ENCODE measurements at regions not wholly inside any gene's neighbourhood (a gene's known extent, or its start where the extent isn't known, plus 50 kb on each side); places are given as distances from the start of the nearest gene placed in this dataset.

GRCh38 chr11:69940246-69940610 lies 121.0 kb upstream of the FGF3 start:
- no peaks in the 10 kb centered on the region for H3K36me3 Mint-ChIP-seq

GRCh38 chr11:69941546-69942332 lies 122.5 kb upstream of the FGF3 start:
- Mint-ChIP-seq H3K4me3 (no peak overlapping the region), H3K27me3 (peaks cover 16% of the 10 kb centered on the region), H3K36me3 (no peaks in the 10 kb centered on the region), H3K27ac (no peak overlapping the region), H3K9me3 (no peaks in the 10 kb centered on the region), H3K4me1 (no peaks in the 10 kb centered on the region)
- no peak for DNase-seq

More at GRCh38 chr11:69940246-69940610, 121.0 kb upstream of the FGF3 start:
- Mint-ChIP-seq H3K4me1 (no peaks in the 10 kb centered on the region), H3K4me3 (no peak overlapping the region), H3K9me3 (peaks cover 2% of the 10 kb centered on the region), H3K27me3 (peaks cover 26% of the 10 kb centered on the region), H3K27ac (no peak overlapping the region)
- DNase-seq: no peak

- Mint-ChIP-seq H3K27ac (no peak overlapping the region), H3K27me3 (peaks cover 16% of the 10 kb centered on the region), H3K36me3 (no peaks in the 10 kb centered on the region), H3K4me1 (no peaks in the 10 kb centered on the region), H3K9me3 (no peaks in the 10 kb centered on the region), H3K4me3 (no peak overlapping the region)
- no peak for DNase-seq
Measured at GRCh38 chr11:69942333-69942820, 123.2 kb upstream of the FGF3 start.

GRCh38 chr11:69943066-69943465 lies 123.8 kb upstream of the FGF3 start:
- DNase-seq: no peak
- Mint-ChIP-seq H3K4me1 (no peaks in the 10 kb centered on the region), H3K36me3 (no peaks in the 10 kb centered on the region), H3K27ac (no peak overlapping the region), H3K27me3 (peaks cover 16% of the 10 kb centered on the region), H3K4me3 (no peak overlapping the region), H3K9me3 (no peaks in the 10 kb centered on the region)

GRCh38 chr11:69943506-69943905 lies 124.3 kb upstream of the FGF3 start:
- Mint-ChIP-seq H3K27ac (no peak overlapping the region), H3K4me3 (no peak overlapping the region), H3K27me3 (peaks cover 17% of the 10 kb centered on the region), H3K9me3 (no peaks in the 10 kb centered on the region), H3K36me3 (no peaks in the 10 kb centered on the region), H3K4me1 (no peaks in the 10 kb centered on the region)
- no peak for DNase-seq

- no peaks in the 10 kb centered on the region for H3K36me3 Mint-ChIP-seq
- no peak overlapping the region for H3K27ac Mint-ChIP-seq
- H3K27me3 Mint-ChIP-seq: peaks cover 20% of the 10 kb centered on the region
- no peak overlapping the region for H3K4me3 Mint-ChIP-seq
- H3K9me3 Mint-ChIP-seq: no peaks in the 10 kb centered on the region
- no peaks in the 10 kb centered on the region for H3K4me1 Mint-ChIP-seq
- no peak for DNase-seq
Measured at GRCh38 chr11:69944146-69944795, 125.1 kb upstream of the FGF3 start.

GRCh38 chr11:69945157-69945556 lies 125.9 kb upstream of the FGF3 start:
- H3K27me3 Mint-ChIP-seq: peaks cover 19% of the 10 kb centered on the region
- no peaks in the 10 kb centered on the region for H3K9me3 Mint-ChIP-seq
- no peaks in the 10 kb centered on the region for H3K4me1 Mint-ChIP-seq
- no peak for DNase-seq
- H3K36me3 Mint-ChIP-seq: no peaks in the 10 kb centered on the region
- no peak overlapping the region for H3K4me3 Mint-ChIP-seq
- H3K27ac Mint-ChIP-seq: no peak overlapping the region

GRCh38 chr11:69947059-69947792 lies 128.0 kb upstream of the FGF3 start:
- H3K9me3 Mint-ChIP-seq: no peaks in the 10 kb centered on the region
- H3K27ac Mint-ChIP-seq: no peak overlapping the region
- no peak overlapping the region for H3K4me3 Mint-ChIP-seq
- H3K36me3 Mint-ChIP-seq: no peaks in the 10 kb centered on the region
- H3K27me3 Mint-ChIP-seq: peaks cover 13% of the 10 kb centered on the region
- no peaks in the 10 kb centered on the region for H3K4me1 Mint-ChIP-seq
- DNase-seq: no peak

GRCh38 chr11:69947793-69948255 lies 128.6 kb upstream of the FGF3 start:
- peaks cover 8% of the 10 kb centered on the region for H3K27me3 Mint-ChIP-seq
- no peak overlapping the region for H3K4me3 Mint-ChIP-seq
- no peaks in the 10 kb centered on the region for H3K36me3 Mint-ChIP-seq
- no peak overlapping the region for H3K27ac Mint-ChIP-seq
- no peak for DNase-seq
- H3K4me1 Mint-ChIP-seq: no peaks in the 10 kb centered on the region
- H3K9me3 Mint-ChIP-seq: no peaks in the 10 kb centered on the region

GRCh38 chr11:69948256-69949141 lies 129.3 kb upstream of the FGF3 start:
- peaks cover 8% of the 10 kb centered on the region for H3K27me3 Mint-ChIP-seq
- H3K9me3 Mint-ChIP-seq: no peaks in the 10 kb centered on the region
- H3K27ac Mint-ChIP-seq: no peak overlapping the region
- H3K4me1 Mint-ChIP-seq: no peaks in the 10 kb centered on the region
- no peaks in the 10 kb centered on the region for H3K36me3 Mint-ChIP-seq
- H3K4me3 Mint-ChIP-seq: no peak overlapping the region
- DNase-seq: no peak

- Mint-ChIP-seq H3K4me3 (no peak overlapping the region), H3K27ac (no peak overlapping the region)
- no peak for DNase-seq
Measured at GRCh38 chr11:69949327-69949726, 128.8 kb upstream of the ANO1 start.

GRCh38 chr11:69950120-69950519 lies 128.0 kb upstream of the ANO1 start:
- DNase-seq: peak; percentile 41
- Mint-ChIP-seq H3K27ac (no peak overlapping the region), H3K9me3 (no peaks in the 10 kb centered on the region)

More at GRCh38 chr11:69949327-69949726, 128.8 kb upstream of the ANO1 start:
- Mint-ChIP-seq H3K4me1 (no peaks in the 10 kb centered on the region), H3K9me3 (no peaks in the 10 kb centered on the region), H3K27me3 (peaks cover 4% of the 10 kb centered on the region), H3K36me3 (no peaks in the 10 kb centered on the region)

GRCh38 chr11:69950621-69951020 lies 127.5 kb upstream of the ANO1 start:
- Mint-ChIP-seq H3K36me3 (no peaks in the 10 kb centered on the region), H3K27me3 (peaks cover 7% of the 10 kb centered on the region), H3K9me3 (no peaks in the 10 kb centered on the region)

More at GRCh38 chr11:69950120-69950519, 128.0 kb upstream of the ANO1 start:
- no peak overlapping the region for H3K4me3 Mint-ChIP-seq
- H3K36me3 Mint-ChIP-seq: no peaks in the 10 kb centered on the region
- H3K4me1 Mint-ChIP-seq: no peaks in the 10 kb centered on the region
- peaks cover 4% of the 10 kb centered on the region for H3K27me3 Mint-ChIP-seq

GRCh38 chr11:69951821-69952220 lies 126.3 kb upstream of the ANO1 start:
- no peak overlapping the region for H3K27ac Mint-ChIP-seq
- no peaks in the 10 kb centered on the region for H3K36me3 Mint-ChIP-seq
- no peak overlapping the region for H3K4me3 Mint-ChIP-seq
- no peaks in the 10 kb centered on the region for H3K4me1 Mint-ChIP-seq
- H3K27me3 Mint-ChIP-seq: peaks cover 7% of the 10 kb centered on the region
- DNase-seq: no peak
- no peaks in the 10 kb centered on the region for H3K9me3 Mint-ChIP-seq

More at GRCh38 chr11:69950621-69951020, 127.5 kb upstream of the ANO1 start:
- Mint-ChIP-seq H3K27ac (no peak overlapping the region), H3K4me3 (no peak overlapping the region), H3K4me1 (no peaks in the 10 kb centered on the region)
- DNase-seq: no peak

All from activated naive CD8-positive, alpha-beta T cell treated with anti-CD3 and anti-CD28 coated beads for 36 hours (primary cell).